ENCODE measurements at regions not wholly inside any gene's neighbourhood (a gene's known extent, or its start where the extent isn't known, plus 50 kb on each side); places are given as distances from the start of the nearest gene placed in this dataset.
A peak's percentile ranks its signal among the peaks of the same experiment; 100 is the strongest.

DNA sequence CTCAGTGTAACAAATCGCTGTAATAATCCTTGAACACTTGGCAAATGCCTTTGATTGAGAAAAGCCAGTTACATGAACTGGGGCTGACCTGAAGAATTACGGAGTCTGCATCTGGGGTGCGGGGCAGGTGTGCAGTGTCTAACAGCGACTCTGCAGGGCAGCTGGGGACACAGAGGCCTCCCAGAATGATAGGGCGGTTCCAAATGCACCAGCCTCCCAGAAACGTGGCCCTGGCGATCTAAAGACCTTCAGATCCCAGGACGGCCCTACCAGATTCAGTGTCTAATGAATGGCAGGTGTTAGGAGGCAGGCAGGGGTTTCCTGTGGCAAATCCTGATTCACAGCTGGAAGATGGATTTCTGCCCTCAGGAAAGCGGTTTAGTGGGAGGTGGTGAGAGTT lies 100.5 kb upstream of the RGMA start:
- DNase-seq (ENCODE audit: low spot score) (no peak), ATAC-seq (peak; percentile 82)
- ChIA-PET CTCF (no interaction called here), POLR2A (no interaction called here)
- Mint-ChIP-seq H3K27ac (no peak overlapping the region), H3K27me3 (ENCODE audit: low read depth) (peaks cover 56% of the 10 kb centered on the region), H3K4me1 (peaks cover 49% of the 10 kb centered on the region), H3K4me3 (peak overlapping the region; percentile 37), H3K9me3 (no peaks in the 10 kb centered on the region), H3K36me3 (no peaks in the 10 kb centered on the region)
- TF ChIP-seq TEAD1 (CRISPR knock-in tag; IDR thresholded peaks at IDR 0.05) = no peak
- no peak for TF ChIP-seq NFATC4 (CRISPR knock-in tag; IDR thresholded peaks at IDR 0.05)
- TF ChIP-seq ZNF317 (CRISPR knock-in tag; IDR thresholded peaks at IDR 0.05; ENCODE audit: borderline replicate concordance, low read depth) = no peak
- no peak for TF ChIP-seq SP1 (CRISPR knock-in tag; conservative IDR thresholded peaks at IDR 0.05)
- no peak for TF ChIP-seq EMX1 (CRISPR knock-in tag; IDR thresholded peaks at IDR 0.05)
- no peak for TF ChIP-seq ZNF281 (CRISPR knock-in tag; IDR thresholded peaks at IDR 0.05)
- no peak for TF ChIP-seq ZNF263 (CRISPR knock-in tag; IDR thresholded peaks at IDR 0.05; ENCODE audit: low read depth)
- TF ChIP-seq ZBTB21 (CRISPR knock-in tag; IDR thresholded peaks at IDR 0.05; ENCODE audit: borderline replicate concordance) = no peak
- TF ChIP-seq ELF4 (CRISPR knock-in tag; IDR thresholded peaks at IDR 0.05; ENCODE audit: low read depth) = no peak
- no peak for TF ChIP-seq JAZF1 (CRISPR knock-in tag; IDR thresholded peaks at IDR 0.05)
- no peak for TF ChIP-seq AFF4 (CRISPR knock-in tag; IDR thresholded peaks at IDR 0.05; ENCODE audit: borderline replicate concordance)
- no peak for TF ChIP-seq GTF2I (CRISPR knock-in tag; conservative IDR thresholded peaks at IDR 0.05)
- no peak for TF ChIP-seq TCF7 (CRISPR knock-in tag; IDR thresholded peaks at IDR 0.05; ENCODE audit: low read depth)
- no peak for TF ChIP-seq ESRRA (CRISPR knock-in tag; IDR thresholded peaks at IDR 0.05; ENCODE audit: borderline replicate concordance)
- TF ChIP-seq CBFB (CRISPR knock-in tag; IDR thresholded peaks at IDR 0.05; ENCODE audit: low read depth) = no peak
- TF ChIP-seq ZNF423 (CRISPR knock-in tag; IDR thresholded peaks at IDR 0.05) = no peak
- TF ChIP-seq TP53 (CRISPR knock-in tag; IDR thresholded peaks at IDR 0.05) = no peak
- TF ChIP-seq IRF2 (CRISPR knock-in tag; IDR thresholded peaks at IDR 0.05; ENCODE audit: borderline replicate concordance, low read depth) = no peak

- Mint-ChIP-seq H3K4me1 (peaks cover 56% of the 10 kb centered on the region), H3K9me3 (no peaks in the 10 kb centered on the region), H3K27ac (no peak overlapping the region), H3K27me3 (ENCODE audit: low read depth) (peaks cover 56% of the 10 kb centered on the region), H3K4me3 (no peak overlapping the region; the same call in 1 of the 2 replicates), H3K36me3 (no peaks in the 10 kb centered on the region)
- no peak for ATAC-seq
- CTCF ChIA-PET = no interaction called here
- POLR2A ChIA-PET = no interaction called here
- DNase-seq (ENCODE audit: low spot score) = no peak
- no peak for TF ChIP-seq ARID4B (CRISPR knock-in tag; IDR thresholded peaks at IDR 0.05; ENCODE audit: borderline replicate concordance)
- TF ChIP-seq CDX4 (CRISPR knock-in tag; IDR thresholded peaks at IDR 0.05; ENCODE audit: borderline replicate concordance) = no peak
- TF ChIP-seq AR (CRISPR knock-in tag; IDR thresholded peaks at IDR 0.05) = no peak
- TF ChIP-seq FOXJ3 (CRISPR knock-in tag; IDR thresholded peaks at IDR 0.05; ENCODE audit: borderline replicate concordance) = no peak
These were observed 99.2 kb upstream of the RGMA start for GRCh38 chr15:93188236-93188635.
